Glutamatergic neuron (in vitro differentiated cells): ENCODE measurements at regions not wholly inside any gene's neighbourhood (a gene's known extent, or its start where the extent isn't known, plus 50 kb on each side); places are given as distances from the start of the nearest gene placed in this dataset.

ENCODE experiments used
- DNase-seq: peaks from one replicate; pipeline ENCODE4 v3.0.0; 2022
- H3K27ac Mint-ChIP-seq: one replicate; pipeline ENCODE4 v1.8.0; 2020; ENCODE audit warnings: mild to moderate bottlenecking, mixed read lengths, inconsistent platforms; ENCODE audit not compliant: unreplicated experiment
- H3K27me3 Mint-ChIP-seq: one replicate; pipeline ENCODE4 v1.8.0; 2020; ENCODE audit warnings: mild to moderate bottlenecking, moderate library complexity, mixed read lengths, inconsistent platforms; ENCODE audit not compliant: unreplicated experiment
- H3K36me3 Mint-ChIP-seq: one replicate; pipeline ENCODE4 v1.8.0; 2020; ENCODE audit warnings: mild to moderate bottlenecking, mixed read lengths, inconsistent platforms; ENCODE audit not compliant: unreplicated experiment
- H3K4me1 Mint-ChIP-seq: one replicate; pipeline ENCODE4 v1.8.0; 2020; ENCODE audit warnings: mild to moderate bottlenecking, low read depth, mixed read lengths, inconsistent platforms; ENCODE audit not compliant: unreplicated experiment
- H3K4me3 Mint-ChIP-seq: one replicate; pipeline ENCODE4 v1.8.0; 2020; ENCODE audit warnings: mild to moderate bottlenecking, mixed read lengths, inconsistent platforms; ENCODE audit not compliant: unreplicated experiment
- H3K9me3 Mint-ChIP-seq: one replicate; pipeline ENCODE4 v1.8.0; 2020; ENCODE audit warnings: mild to moderate bottlenecking, moderate library complexity, mixed read lengths, inconsistent platforms; ENCODE audit not compliant: unreplicated experiment
- CTCF ChIP-seq: fragments of 200-600 bp; sonication (generic); IDR thresholded peaks from one replicate; pipeline ENCODE4 v1.5.0; 2021; ENCODE audit not compliant: partially characterized antibody, unreplicated experiment

GRCh38 chr16:22663389-22664064, 150.4 kb upstream of the HS3ST2 start:
- TF ChIP-seq CTCF, result no peak
- Mint-ChIP-seq H3K9me3 (no peaks in the 10 kb centered on the region), H3K4me3 (no peak overlapping the region)

GRCh38 chr16:22664132-22664531, 149.8 kb upstream of the HS3ST2 start:
- no peak for DNase-seq
- Mint-ChIP-seq H3K27me3 (no peaks in the 10 kb centered on the region), H3K36me3 (no peaks in the 10 kb centered on the region), H3K9me3 (no peaks in the 10 kb centered on the region), H3K4me3 (no peak overlapping the region), H3K27ac (no peak overlapping the region), H3K4me1 (no peaks in the 10 kb centered on the region)
- TF ChIP-seq CTCF, result no peak

More at GRCh38 chr16:22663389-22664064, 150.4 kb upstream of the HS3ST2 start:
- H3K4me1 Mint-ChIP-seq, result no peaks in the 10 kb centered on the region
- no peaks in the 10 kb centered on the region for H3K27me3 Mint-ChIP-seq
- no peaks in the 10 kb centered on the region for H3K36me3 Mint-ChIP-seq
- no peak for DNase-seq
- H3K27ac Mint-ChIP-seq, result no peak overlapping the region

- Mint-ChIP-seq H3K36me3 (no peaks in the 10 kb centered on the region), H3K27me3 (no peaks in the 10 kb centered on the region), H3K4me3 (no peak overlapping the region), H3K9me3 (no peaks in the 10 kb centered on the region), H3K27ac (no peak overlapping the region), H3K4me1 (no peaks in the 10 kb centered on the region)
- no peak for DNase-seq
- TF ChIP-seq CTCF, result no peak
Observed at GRCh38 chr16:22664561-22664997, 149.4 kb upstream of the HS3ST2 start.

- TF ChIP-seq CTCF, result no peak
- H3K9me3 Mint-ChIP-seq, result no peaks in the 10 kb centered on the region
- no peak for DNase-seq
- H3K4me3 Mint-ChIP-seq, result no peak overlapping the region
- H3K4me1 Mint-ChIP-seq, result no peaks in the 10 kb centered on the region
- H3K36me3 Mint-ChIP-seq, result no peaks in the 10 kb centered on the region
- no peaks in the 10 kb centered on the region for H3K27me3 Mint-ChIP-seq
- H3K27ac Mint-ChIP-seq, result no peak overlapping the region
Observed at GRCh38 chr16:22665048-22665797, 148.7 kb upstream of the HS3ST2 start.

- Mint-ChIP-seq H3K4me1 (no peaks in the 10 kb centered on the region), H3K36me3 (no peaks in the 10 kb centered on the region), H3K27ac (no peak overlapping the region), H3K4me3 (no peak overlapping the region), H3K9me3 (no peaks in the 10 kb centered on the region), H3K27me3 (no peaks in the 10 kb centered on the region)
- no peak for TF ChIP-seq CTCF
- no peak for DNase-seq
Observed at GRCh38 chr16:22665803-22666202, 148.2 kb upstream of the HS3ST2 start.
